ENCODE measurements at regions not wholly inside any gene's neighbourhood (a gene's known extent, or its start where the extent isn't known, plus 50 kb on each side); places are given as distances from the start of the nearest gene placed in this dataset.

- TF ChIP-seq CREM (CRISPR knock-in tag; IDR thresholded peaks at IDR 0.05) (no peak), MAX (CRISPR knock-in tag; IDR thresholded peaks at IDR 0.05) (no peak), CTCF (IDR thresholded peaks at IDR 0.05) (no peak), GABPB1 (CRISPR knock-in tag; IDR thresholded peaks at IDR 0.05) (no peak), ELF4 (CRISPR knock-in tag; IDR thresholded peaks at IDR 0.05; ENCODE audit: low read depth) (no peak), TCF7 (CRISPR knock-in tag; IDR thresholded peaks at IDR 0.05; ENCODE audit: low read depth) (no peak), E2F5 (CRISPR knock-in tag; IDR thresholded peaks at IDR 0.05) (no peak)
Observed at GRCh38 chr11:36868380-36868779, 270.3 kb upstream of the RAG2 start.

All from WTC11 (cell line).